IMR-90 (cell line): ENCODE measurements at regions not wholly inside any gene's neighbourhood (a gene's known extent, or its start where the extent isn't known, plus 50 kb on each side); places are given as distances from the start of the nearest gene placed in this dataset.

Experiments
- ATAC-seq: fragments of 200-7000 bp; cut with Tn5 transposase; 2 replicates; pipeline ENCODE4 v1.9.1; 2020; ENCODE audit warnings: low read depth, mild to moderate bottlenecking, moderate library complexity
- BruUV-seq: library from RNA; stranded (reverse); fragments of 400-500 nt; replicated peaks from 2 replicates; lab custom pipeline; 2021; lab: Mats Ljungman, UMichigan
- CTCF ChIA-PET: fragments of 300-600 bp; formaldehyde crosslinking; extraction: SDS; loops from one replicate; lab custom pipeline; 2021; ENCODE audit warnings: antibody characterized with exemption; lab: Yijun Ruan, JAX
- POLR2A ChIA-PET: fragments of 300-600 bp; sonication (Branson Sonifier 250); formaldehyde crosslinking; loops from one replicate; lab custom pipeline; 2022; ENCODE audit warnings: antibody characterized with exemption; ENCODE audit not compliant: unreplicated experiment; lab: Charles Lee
- DNase-seq: peaks from one replicate; pipeline ENCODE4 v3.0.0; 2013
- H2AFZ ChIP-seq: replicated peaks from 2 replicates; pipeline ENCODE3; 2013; ENCODE audit warnings: low read length, mild to moderate bottlenecking; ENCODE audit not compliant: poor library complexity
- H2AK5ac ChIP-seq: 2 replicates; pipeline ENCODE4 v1.6.1; 2013; ENCODE audit warnings: low read depth, low read length, inconsistent platforms
- H2AK9ac ChIP-seq: replicated peaks from 2 replicates; pipeline ENCODE3; 2013; ENCODE audit warnings: mild to moderate bottlenecking, low read depth, low read length, moderate library complexity; ENCODE audit not compliant: poor library complexity
- H2BK120ac ChIP-seq: 2 replicates; pipeline ENCODE4 v1.6.1; 2013; ENCODE audit warnings: low read depth, low read length, inconsistent platforms
- H2BK15ac ChIP-seq: 3 replicates; pipeline ENCODE4 v1.6.1; 2013; ENCODE audit warnings: low read depth, low read length, inconsistent platforms
- H2BK20ac ChIP-seq: 2 replicates; pipeline ENCODE4 v1.6.1; 2013; ENCODE audit warnings: low read depth, mild to moderate bottlenecking, inconsistent platforms, low read length, moderate library complexity
- H2BK5ac ChIP-seq: 2 replicates; pipeline ENCODE4 v1.6.1; 2013; ENCODE audit warnings: mild to moderate bottlenecking, low read depth, low read length, inconsistent platforms; ENCODE audit not compliant: poor library complexity, severe bottlenecking
- H3K14ac ChIP-seq: replicated peaks from 2 replicates; pipeline ENCODE4 v1.6.1; 2013; ENCODE audit warnings: low read depth, low read length, inconsistent platforms
- H3K18ac ChIP-seq: 2 replicates; pipeline ENCODE4 v1.6.1; 2013; ENCODE audit warnings: low read depth, low read length, control low read depth
- H3K23ac ChIP-seq: 2 replicates; pipeline ENCODE4 v1.6.1; 2013; ENCODE audit warnings: low read depth, low read length, inconsistent platforms
- H3K27ac ChIP-seq: 2 replicates; pipeline ENCODE4 v1.5.1; 2013; ENCODE audit warnings: mild to moderate bottlenecking, control low read depth, low read length; ENCODE audit not compliant: insufficient read depth
- H3K27me3 ChIP-seq: 2 replicates; pipeline ENCODE4 v1.6.1; 2013; ENCODE audit warnings: low read length; ENCODE audit not compliant: control insufficient read depth, insufficient read depth
- H3K36me3 ChIP-seq: 2 replicates; pipeline ENCODE4 v1.6.1; 2013; ENCODE audit warnings: low read length, mixed read lengths; ENCODE audit not compliant: control insufficient read depth, insufficient read depth
- H3K4ac ChIP-seq: 2 replicates; pipeline ENCODE4 v1.6.1; 2013; ENCODE audit warnings: low read depth, low read length, inconsistent platforms
- H3K4me1 ChIP-seq: 2 replicates; pipeline ENCODE4 v1.6.1; 2013; ENCODE audit warnings: low read length, mixed read lengths; ENCODE audit not compliant: control insufficient read depth, insufficient read depth
- H3K4me2 ChIP-seq: 2 replicates; pipeline ENCODE4 v1.6.1; 2013; ENCODE audit warnings: low read depth, mild to moderate bottlenecking, control low read depth, low read length, moderate library complexity
- H3K4me3 ChIP-seq: 2 replicates; pipeline ENCODE4 v1.5.1; 2013; ENCODE audit warnings: low read depth, mild to moderate bottlenecking, control low read depth, low read length, moderate library complexity; ENCODE audit not compliant: insufficient read depth
- H3K56ac ChIP-seq: 2 replicates; pipeline ENCODE4 v1.6.1; 2013; ENCODE audit warnings: low read length, inconsistent platforms; ENCODE audit not compliant: insufficient read depth; ENCODE audit errors: extremely low read depth
- H3K79me1 ChIP-seq, 2 experiments: 2 replicates each; pipeline ENCODE4 v1.6.1; 2013; ENCODE audit warnings: low read length in 2 of 2, inconsistent platforms in 1 of 2, low read depth in 1 of 2
- H3K9ac ChIP-seq: 2 replicates; pipeline ENCODE4 v1.6.1; 2013; ENCODE audit warnings: low read depth, low read length, control low read depth
- H3K9me1 ChIP-seq: 2 replicates; pipeline ENCODE4 v1.6.1; 2013; ENCODE audit warnings: low read length, inconsistent platforms; ENCODE audit not compliant: insufficient read depth
- H3K9me3 ChIP-seq: 2 replicates; pipeline ENCODE4 v1.6.1; 2013; ENCODE audit warnings: low read length; ENCODE audit not compliant: control insufficient read depth, insufficient read depth
- H4K20me1 ChIP-seq: 2 replicates; pipeline ENCODE4 v1.6.1; 2013; ENCODE audit warnings: low read length, inconsistent platforms; ENCODE audit not compliant: insufficient read depth
- H4K5ac ChIP-seq: 2 replicates; pipeline ENCODE4 v1.6.1; 2013; ENCODE audit warnings: mild to moderate bottlenecking, low read depth, low read length, control low read depth
- H4K8ac ChIP-seq, 2 experiments: 2 replicates each; pipeline ENCODE4 v1.6.1; 2013; ENCODE audit warnings: low read depth in 2 of 2, low read length in 2 of 2, control low read depth in 1 of 2, inconsistent platforms in 1 of 2
- H4K91ac ChIP-seq: 2 replicates; pipeline ENCODE4 v1.6.1; 2013; ENCODE audit warnings: low read depth, low read length, inconsistent platforms; ENCODE audit not compliant: insufficient read depth
- CEBPB ChIP-seq: IDR thresholded peaks from 2 replicates; pipeline ENCODE4 v1.6.1; 2012; ENCODE audit warnings: low read depth, low read length, improper control_type of control experiment
- CHD1 ChIP-seq: IDR thresholded peaks from 2 replicates; pipeline ENCODE4 v1.6.1; 2012; ENCODE audit warnings: low read depth, low read length, improper control_type of control experiment
- FOS ChIP-seq: fragments of 150-350 bp; IDR thresholded peaks from 2 replicates; pipeline ENCODE4 v1.6.1; 2016; ENCODE audit warnings: low read depth, low read length
- MAFK ChIP-seq: IDR thresholded peaks from 2 replicates; pipeline ENCODE4 v1.6.1; 2012; ENCODE audit warnings: low read depth, low read length, improper control_type of control experiment
- MAZ ChIP-seq: IDR thresholded peaks from 2 replicates; pipeline ENCODE4 v1.6.1; 2012; ENCODE audit warnings: low read depth, mild to moderate bottlenecking, low read length, improper control_type of control experiment, moderate library complexity, borderline replicate concordance
- MXI1 ChIP-seq: IDR thresholded peaks from 2 replicates; pipeline ENCODE4 v1.6.1; 2012; ENCODE audit warnings: low read depth, mild to moderate bottlenecking, low read length, moderate library complexity, borderline replicate concordance
- NFE2L2 ChIP-seq: fragments of 150-350 bp; IDR thresholded peaks from 2 replicates; pipeline ENCODE4 v1.6.1; 2016; ENCODE audit warnings: low read depth, mild to moderate bottlenecking, low read length
- RCOR1 ChIP-seq: IDR thresholded peaks from 2 replicates; pipeline ENCODE4 v1.6.1; 2012; ENCODE audit warnings: mild to moderate bottlenecking, low read length, improper control_type of control experiment; ENCODE audit not compliant: insufficient replicate concordance
- RFX5 ChIP-seq: IDR thresholded peaks from 2 replicates; pipeline ENCODE4 v1.8.0; 2012; ENCODE audit warnings: low read depth, mild to moderate bottlenecking, low read length, moderate library complexity
- WGBS, 2 experiments: methylation state at CpG; one replicate each; pipeline versions ENCODE4 v1.1.5 to v1.1.7; 2013; ENCODE audit warnings: missing lambda C conversion rate in 2 of 2; ENCODE audit not compliant: insufficient read length in 1 of 2; ENCODE audit errors: extremely low coverage in 2 of 2; 5-methylcytosine and 5-hydroxymethylcytosine counted together
- dilution Hi-C: fragments of 300-500 bp; cut with HindIII; formaldehyde crosslinking; loops from one replicate; pipeline ENCODE4 v1.14.3; 2018; ENCODE audit warnings: low sequenced_read_pairs; ENCODE audit not compliant: unreplicated experiment
- in situ Hi-C: fragments of 300-500 bp; cut with MboI; formaldehyde crosslinking; loops from 3 replicates; pipeline ENCODE4 v1.14.3; 2019; ENCODE audit warnings: low sequenced_read_pairs, inconsistent platforms, mixed read lengths
- intact Hi-C: fragments of 100-400 bp; cut with micrococcal nuclease; formaldehyde crosslinking; loops from 2 replicates; pipeline ENCODE4 v1.10.0; 2022
- TF ChIP-seq, protein P1 (sequence below): conservative IDR thresholded peaks from 2 replicates; pipeline ENCODE4 v1.5.1; 2012; ENCODE audit warnings: mild to moderate bottlenecking, low read depth, low read length, improper control_type of control experiment

DNA sequence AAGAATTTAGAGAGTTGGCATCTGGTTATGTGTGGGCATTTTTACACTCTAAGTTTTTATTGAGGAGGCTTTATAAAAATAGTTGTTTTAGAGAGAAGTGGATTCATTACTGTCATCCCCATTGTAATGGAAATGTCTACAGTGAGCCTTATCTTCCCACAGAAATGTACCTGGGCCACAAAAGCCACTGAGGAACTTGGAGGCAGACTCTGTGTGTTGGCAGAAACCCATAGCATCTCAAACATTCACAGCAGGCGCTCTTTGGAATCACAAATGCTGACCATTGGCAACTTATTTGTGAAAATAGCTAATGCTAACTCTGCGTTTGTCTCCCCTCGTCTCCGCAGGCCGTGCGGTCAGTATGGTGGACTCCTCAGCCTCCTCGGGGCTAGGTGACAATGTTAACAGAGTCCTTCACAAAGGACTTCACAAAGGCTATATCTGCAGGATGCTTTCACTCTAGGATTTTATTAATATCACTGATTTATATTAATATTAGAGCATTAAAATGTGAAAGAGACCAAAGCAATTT lies 689.1 kb upstream of the POU3F3 start:
- H2AK9ac ChIP-seq = no peak overlapping the region
- H3K9me3 ChIP-seq = peaks cover 4% of the 10 kb centered on the region
- H2BK120ac ChIP-seq = no peak overlapping the region
- no peaks in the 10 kb centered on the region for H3K27me3 ChIP-seq
- H2BK15ac ChIP-seq = no peak overlapping the region
- no peaks in the 10 kb centered on the region for H4K20me1 ChIP-seq
- no peak overlapping the region for H3K14ac ChIP-seq
- H3K9me1 ChIP-seq = no peaks in the 10 kb centered on the region
- H3K4me1 ChIP-seq = no peaks in the 10 kb centered on the region
- H2AK5ac ChIP-seq = no peak overlapping the region
- no peak overlapping the region for H2BK20ac ChIP-seq
- no peak overlapping the region for H4K8ac ChIP-seq
- CTCF ChIA-PET = no interaction called here
- no peak overlapping the region for H3K23ac ChIP-seq
- H2BK5ac ChIP-seq = no peak overlapping the region
- intact Hi-C loops = no loop called here
- no peak overlapping the region for H3K4ac ChIP-seq
- H2AFZ ChIP-seq = no peak overlapping the region
- H4K5ac ChIP-seq = no peak overlapping the region
- H3K9ac ChIP-seq = no peak overlapping the region
- no peaks in the 10 kb centered on the region for H3K79me1 ChIP-seq
- in situ Hi-C loops = no loop called here
- WGBS, 2 experiments = 87% methylated on average over 5 of the region's 7 CpGs; no CpG with 5 or more reads in 1 of the 2 experiments
- H3K56ac ChIP-seq = no peak overlapping the region
- H3K4me2 ChIP-seq = no peak overlapping the region
- no peak for TF ChIP-seq MXI1
- TF ChIP-seq NFE2L2 = no peak
- no peak for TF ChIP-seq CHD1
- no peak for TF ChIP-seq FOS
- TF ChIP-seq MAZ = no peak
- TF ChIP-seq CEBPB = no peak
- TF ChIP-seq, protein P1, sequence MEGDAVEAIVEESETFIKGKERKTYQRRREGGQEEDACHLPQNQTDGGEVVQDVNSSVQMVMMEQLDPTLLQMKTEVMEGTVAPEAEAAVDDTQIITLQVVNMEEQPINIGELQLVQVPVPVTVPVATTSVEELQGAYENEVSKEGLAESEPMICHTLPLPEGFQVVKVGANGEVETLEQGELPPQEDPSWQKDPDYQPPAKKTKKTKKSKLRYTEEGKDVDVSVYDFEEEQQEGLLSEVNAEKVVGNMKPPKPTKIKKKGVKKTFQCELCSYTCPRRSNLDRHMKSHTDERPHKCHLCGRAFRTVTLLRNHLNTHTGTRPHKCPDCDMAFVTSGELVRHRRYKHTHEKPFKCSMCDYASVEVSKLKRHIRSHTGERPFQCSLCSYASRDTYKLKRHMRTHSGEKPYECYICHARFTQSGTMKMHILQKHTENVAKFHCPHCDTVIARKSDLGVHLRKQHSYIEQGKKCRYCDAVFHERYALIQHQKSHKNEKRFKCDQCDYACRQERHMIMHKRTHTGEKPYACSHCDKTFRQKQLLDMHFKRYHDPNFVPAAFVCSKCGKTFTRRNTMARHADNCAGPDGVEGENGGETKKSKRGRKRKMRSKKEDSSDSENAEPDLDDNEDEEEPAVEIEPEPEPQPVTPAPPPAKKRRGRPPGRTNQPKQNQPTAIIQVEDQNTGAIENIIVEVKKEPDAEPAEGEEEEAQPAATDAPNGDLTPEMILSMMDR = no peak
- no peak for TF ChIP-seq RFX5
- no peak for TF ChIP-seq MAFK
- no peak for TF ChIP-seq RCOR1
- ATAC-seq = no peak
- POLR2A ChIA-PET = no interaction called here
- no peak overlapping the region for H4K91ac ChIP-seq
- DNase-seq = no peak
- dilution Hi-C loops = no loop called here
- no peaks in the 10 kb centered on the region for H3K36me3 ChIP-seq
- no peak overlapping the region for H3K4me3 ChIP-seq
- no TSS peak for BruUV-seq
- H3K27ac ChIP-seq = no peak overlapping the region
- H3K18ac ChIP-seq = no peak overlapping the region
